Muscle of leg (tissue), 3 donors: ENCODE measurements at regions not wholly inside any gene's neighbourhood (a gene's known extent, or its start where the extent isn't known, plus 50 kb on each side); places are given as distances from the start of the nearest gene placed in this dataset.

ENCODE experiments used
- DNase-seq: peaks from one replicate; pipeline ENCODE4 v3.0.0; 2013
- H3K27ac ChIP-seq: one replicate; pipeline ENCODE4 v1.5.1; 2013; ENCODE audit warnings: mild to moderate bottlenecking, low read length, control low read depth
- H3K27me3 ChIP-seq: one replicate; pipeline ENCODE4 v1.6.1; 2013; ENCODE audit warnings: low read length; ENCODE audit not compliant: control insufficient read depth, insufficient read depth
- H3K36me3 ChIP-seq: one replicate; pipeline ENCODE4 v1.6.1; 2013; ENCODE audit warnings: low read length; ENCODE audit not compliant: control insufficient read depth, insufficient read depth
- H3K4me1 ChIP-seq: one replicate; pipeline ENCODE4 v1.6.1; 2013; ENCODE audit warnings: low read length; ENCODE audit not compliant: control insufficient read depth, insufficient read depth
- H3K4me3 ChIP-seq: one replicate; pipeline ENCODE4 v1.5.1; 2013; ENCODE audit warnings: low read length, control low read depth
- H3K9me3 ChIP-seq: replicated peaks from 2 replicates; pipeline ENCODE4 v1.6.1; 2013; ENCODE audit warnings: low read depth, low read length; ENCODE audit not compliant: control insufficient read depth
- WGBS: methylation state at CpG from one replicate; pipeline ENCODE4 v1.1.5; 2013; ENCODE audit warnings: missing lambda C conversion rate; ENCODE audit not compliant: insufficient coverage; 5-methylcytosine and 5-hydroxymethylcytosine counted together

- DNase-seq: peak; percentile 53
- Histone ChIP-seq H3K9me3 (no peaks in the 10 kb centered on the region), H3K27me3 (peaks cover 19% of the 10 kb centered on the region), H3K4me3 (no peak overlapping the region), H3K36me3 (no peaks in the 10 kb centered on the region), H3K27ac (no peak overlapping the region), H3K4me1 (peaks cover 4% of the 10 kb centered on the region)
- WGBS: 23% methylated on average over 8 of the region's 16 CpGs
These were observed 872.8 kb downstream of the BRD1 start for GRCh38 chr22:48954781-48955311.

- Histone ChIP-seq H3K4me3 (no peak overlapping the region), H3K36me3 (no peaks in the 10 kb centered on the region), H3K27ac (no peak overlapping the region), H3K9me3 (no peaks in the 10 kb centered on the region), H3K4me1 (peaks cover 4% of the 10 kb centered on the region), H3K27me3 (peaks cover 19% of the 10 kb centered on the region)
- WGBS: 64% methylated on average over 4 of the region's 11 CpGs
- no peak for DNase-seq
These were observed 873.8 kb downstream of the BRD1 start for GRCh38 chr22:48953830-48954229.

- peaks cover 19% of the 10 kb centered on the region for H3K27me3 ChIP-seq
- H3K36me3 ChIP-seq: no peaks in the 10 kb centered on the region
- no peaks in the 10 kb centered on the region for H3K9me3 ChIP-seq
- WGBS: 69% methylated on average over 3 of the region's 11 CpGs
- no peak overlapping the region for H3K4me3 ChIP-seq
- peaks cover 4% of the 10 kb centered on the region for H3K4me1 ChIP-seq
- no peak overlapping the region for H3K27ac ChIP-seq
- DNase-seq: no peak
These were observed 874.5 kb downstream of the BRD1 start for GRCh38 chr22:48953103-48953720.

GRCh38 chr22:48952256-48953102, 875.2 kb downstream of the BRD1 start:
- H3K36me3 ChIP-seq: no peaks in the 10 kb centered on the region
- H3K4me3 ChIP-seq: no peak overlapping the region
- H3K4me1 ChIP-seq: peaks cover 4% of the 10 kb centered on the region
- H3K27ac ChIP-seq: no peak overlapping the region
- no peak for DNase-seq
- peaks cover 21% of the 10 kb centered on the region for H3K27me3 ChIP-seq
- WGBS: 84% methylated on average over 11 of the region's 19 CpGs
- H3K9me3 ChIP-seq: no peaks in the 10 kb centered on the region

- no peak for DNase-seq
- peaks cover 21% of the 10 kb centered on the region for H3K27me3 ChIP-seq
These were observed 875.8 kb downstream of the BRD1 start for GRCh38 chr22:48951836-48952235.

GRCh38 chr22:48950151-48950915, 877.3 kb downstream of the BRD1 start:
- WGBS: 73% methylated on average over 22 of the region's 27 CpGs
- no peak for DNase-seq
- Histone ChIP-seq H3K36me3 (no peaks in the 10 kb centered on the region), H3K4me3 (no peak overlapping the region), H3K4me1 (peaks cover 4% of the 10 kb centered on the region), H3K27me3 (peaks cover 16% of the 10 kb centered on the region), H3K27ac (no peak overlapping the region), H3K9me3 (no peaks in the 10 kb centered on the region)

More at GRCh38 chr22:48951836-48952235, 875.8 kb downstream of the BRD1 start:
- peaks cover 4% of the 10 kb centered on the region for H3K4me1 ChIP-seq
- WGBS: 95% methylated on average over 6 of the region's 6 CpGs
- no peak overlapping the region for H3K4me3 ChIP-seq
- H3K9me3 ChIP-seq: no peaks in the 10 kb centered on the region
- H3K36me3 ChIP-seq: no peaks in the 10 kb centered on the region
- no peak overlapping the region for H3K27ac ChIP-seq

- 81% methylated on average over 10 of the region's 18 CpGs for WGBS
- Histone ChIP-seq H3K27me3 (peaks cover 9% of the 10 kb centered on the region), H3K4me1 (peaks cover 8% of the 10 kb centered on the region), H3K4me3 (no peak overlapping the region), H3K36me3 (no peaks in the 10 kb centered on the region), H3K27ac (no peak overlapping the region), H3K9me3 (no peaks in the 10 kb centered on the region)
- no peak for DNase-seq
These were observed 878.1 kb downstream of the BRD1 start for GRCh38 chr22:48949375-48950149.

GRCh38 chr22:48948575-48949170, 879.0 kb downstream of the BRD1 start:
- Histone ChIP-seq H3K27me3 (peaks cover 8% of the 10 kb centered on the region), H3K36me3 (no peaks in the 10 kb centered on the region), H3K9me3 (no peaks in the 10 kb centered on the region), H3K4me3 (no peak overlapping the region), H3K4me1 (peaks cover 14% of the 10 kb centered on the region), H3K27ac (no peak overlapping the region)
- WGBS: 85% methylated on average over 5 of the region's 6 CpGs
- no peak for DNase-seq

GRCh38 chr22:48947636-48948035, 880.0 kb downstream of the BRD1 start:
- 88% methylated on average over 2 of the region's 5 CpGs for WGBS

More at GRCh38 chr22:48947636-48948035, 880.0 kb downstream of the BRD1 start:
- no peaks in the 10 kb centered on the region for H3K36me3 ChIP-seq
- H3K9me3 ChIP-seq: no peaks in the 10 kb centered on the region
- no peak overlapping the region for H3K27ac ChIP-seq
- DNase-seq: no peak
- no peak overlapping the region for H3K4me3 ChIP-seq
- peaks cover 17% of the 10 kb centered on the region for H3K4me1 ChIP-seq
- peaks cover 5% of the 10 kb centered on the region for H3K27me3 ChIP-seq
